Adipose tissue (tissue), 3 donors: ENCODE measurements at regions not wholly inside any gene's neighbourhood (a gene's known extent, or its start where the extent isn't known, plus 50 kb on each side); places are given as distances from the start of the nearest gene placed in this dataset.
"Not testable (repeated sequence)": the region's sequence is repeated elsewhere in the genome, so short reads cannot be mapped to it uniquely, and the experiment has no call there.

Source experiments
- H3K27ac ChIP-seq: one replicate; pipeline ENCODE4 v1.5.1; 2013; ENCODE audit warnings: low read depth, low read length
- WGBS, 3 donors: extraction: QIAGEN DNeasy Blood & Tissue Kit; methylation state at CpG; one replicate each; pipeline ENCODE4 v1.1.7; 2013; 5-methylcytosine and 5-hydroxymethylcytosine counted together
- donor health status: healthy with polysubstance abuse.
- donor health status: Bipolar disorder and iron deficiency.
- donor health status: healthy.

- 38 to 44% (median 39%) methylated on average over 15 of the region's 15 CpGs for WGBS, 3 donors
- no peak overlapping the region for H3K27ac ChIP-seq
Measured at GRCh38 chr14:71165121-71166031, 258.1 kb downstream of the PCNX1 start.

DNA sequence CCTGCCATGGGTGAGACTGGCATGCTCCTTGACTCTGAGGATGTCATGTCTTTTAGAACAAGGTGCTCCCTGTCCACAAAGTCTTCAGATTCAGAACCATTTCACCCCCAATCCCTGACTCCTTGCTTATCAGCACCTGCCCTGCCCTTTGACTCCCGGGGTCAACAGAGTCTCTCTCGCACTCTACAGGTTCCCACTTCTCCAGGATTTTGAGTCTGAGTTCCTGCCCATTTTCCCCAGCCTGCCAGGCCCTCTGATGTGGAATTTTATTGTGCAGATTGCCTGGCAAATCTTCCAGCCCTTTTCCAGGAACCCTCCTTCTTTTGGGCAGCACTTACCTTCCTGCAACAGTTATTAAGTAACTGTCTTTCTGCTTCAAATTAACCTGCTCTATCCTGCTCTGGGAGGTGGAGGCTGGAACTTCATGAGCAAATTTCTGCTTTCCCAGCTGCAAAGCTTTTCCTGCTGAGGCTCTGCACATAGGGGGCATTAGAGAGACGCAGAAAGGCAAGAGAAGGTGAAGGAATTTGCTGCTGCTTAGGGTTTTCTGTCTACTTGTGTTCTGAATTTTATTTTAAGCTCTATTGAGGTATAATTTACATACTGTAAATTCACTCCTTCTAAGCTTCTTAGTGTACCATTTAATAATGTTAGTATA, 259.1 kb downstream of the PCNX1 start:
- H3K27ac ChIP-seq = no peak overlapping the region
- 32 to 65% (median 55%) methylated on average over 3 of the region's 3 CpGs for WGBS, 3 donors

DNA sequence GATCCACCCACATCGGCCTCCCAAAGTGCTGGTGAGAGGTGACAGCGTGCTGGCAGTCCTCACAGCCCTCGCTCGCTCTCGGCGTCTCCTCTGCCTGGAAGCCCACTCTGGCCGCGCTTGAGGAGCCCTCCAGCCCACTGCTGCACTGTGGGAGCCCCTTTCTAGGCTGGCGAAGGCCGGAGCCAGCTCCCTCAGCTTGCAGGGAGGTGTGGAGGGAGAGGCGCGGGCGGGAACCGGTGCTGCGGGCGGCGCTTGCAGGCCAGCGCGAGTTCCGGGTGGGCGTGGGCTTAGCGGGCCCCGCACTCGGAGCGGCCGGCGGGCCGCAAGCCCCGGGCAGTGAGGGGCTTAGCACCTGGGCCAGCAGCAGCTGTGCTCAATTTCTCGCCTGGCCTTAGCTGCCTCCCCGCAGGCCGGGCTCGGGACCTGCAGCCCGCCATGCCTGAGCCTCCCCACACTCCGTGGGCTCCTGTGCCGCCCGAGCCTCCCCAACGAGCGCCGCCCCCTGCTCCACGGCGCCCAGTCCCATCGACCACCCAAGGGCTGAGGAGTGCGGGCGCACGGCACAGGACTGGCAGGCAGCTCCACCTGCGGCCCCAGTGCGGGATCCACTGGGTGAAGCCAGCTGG, 260.2 kb downstream of the PCNX1 start:
- H3K27ac ChIP-seq = not testable (repeated sequence)
- 94 to 98% (median 98%) methylated on average over 42 to 48 of the region's 48 CpGs for WGBS, 3 donors

DNA sequence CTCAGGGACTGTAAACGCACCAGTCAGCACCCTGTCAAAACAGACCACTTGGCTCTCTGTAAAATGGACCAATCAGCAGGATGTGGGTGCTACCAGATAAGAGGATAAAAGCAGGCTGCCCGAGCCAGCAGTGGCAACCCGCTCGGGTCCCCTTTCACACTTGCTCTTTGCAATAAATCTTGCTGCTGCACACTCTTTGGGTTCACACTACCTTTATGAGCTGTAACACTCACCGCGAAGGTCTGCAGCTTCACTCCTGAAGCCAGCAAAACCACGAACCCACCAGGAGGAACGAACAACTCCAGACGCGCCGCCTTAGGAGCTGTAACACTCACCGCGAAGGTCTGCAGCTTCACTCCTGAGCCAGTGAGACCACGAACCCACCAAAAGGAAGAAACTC, 260.9 kb downstream of the PCNX1 start:
- 39 to 79% (median 52%) methylated on average over 14 of the region's 14 CpGs for WGBS, 3 donors
- H3K27ac ChIP-seq = not testable (repeated sequence)

- WGBS, 3 donors = 76 to 90% (median 83%) methylated on average over 17 of the region's 17 CpGs
Measured at GRCh38 chr14:71168564-71169427, 261.5 kb downstream of the PCNX1 start.

GRCh38 chr14:71169861-71170260, 262.6 kb downstream of the PCNX1 start:
- H3K27ac ChIP-seq = no peak overlapping the region
- 86 to 97% (median 90%) methylated on average over 5 of the region's 5 CpGs for WGBS, 3 donors

More at GRCh38 chr14:71168564-71169427, 261.5 kb downstream of the PCNX1 start:
- H3K27ac ChIP-seq = no peak overlapping the region

DNA sequence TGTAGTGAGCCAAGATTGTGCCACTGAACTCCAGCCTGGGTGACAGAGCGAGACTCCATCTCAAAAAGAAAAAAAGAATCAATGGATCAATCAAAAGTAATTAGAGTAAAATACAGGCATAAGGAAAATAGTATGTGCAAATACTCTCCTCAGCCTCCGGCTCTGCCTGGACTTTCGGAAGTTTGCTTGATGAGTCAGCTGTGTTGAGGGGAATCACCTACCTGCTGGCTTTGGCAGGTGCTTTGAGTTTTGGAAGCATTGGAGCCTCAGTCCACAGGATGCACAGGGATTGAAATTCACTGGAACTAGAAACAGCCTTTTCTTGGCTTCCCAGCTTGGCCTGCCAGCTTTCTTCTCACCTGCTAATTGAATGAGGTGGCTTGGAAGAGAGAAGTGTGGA, 268.2 kb downstream of the PCNX1 start:
- 81 to 88% (median 82%) methylated on average over 3 of the region's 3 CpGs for WGBS, 3 donors
- no peak overlapping the region for H3K27ac ChIP-seq

GRCh38 chr14:71179066-71179465, 271.8 kb downstream of the PCNX1 start:
- no peak overlapping the region for H3K27ac ChIP-seq
- 82 to 98% (median 94%) methylated on average over 5 of the region's 5 CpGs for WGBS, 3 donors

DNA sequence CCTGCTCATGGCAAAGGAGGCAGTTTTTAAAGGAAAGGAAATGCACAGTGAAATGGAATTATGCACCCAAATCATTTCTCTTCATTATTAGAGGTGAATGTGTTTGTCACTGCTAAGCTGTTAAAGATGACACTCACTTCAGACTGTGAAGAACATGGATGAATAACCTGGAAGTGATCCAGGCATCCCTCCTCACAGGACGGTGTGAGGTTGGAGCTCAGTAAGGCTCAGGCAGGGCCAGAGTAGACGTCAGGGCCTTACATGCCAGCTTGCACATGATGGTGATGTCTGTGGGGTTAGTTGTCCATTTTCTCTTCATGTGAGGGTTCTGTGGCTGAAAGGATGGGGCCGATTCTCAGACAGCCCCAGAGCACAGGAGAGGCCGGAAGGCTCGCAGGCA, 273.1 kb downstream of the PCNX1 start:
- H3K27ac ChIP-seq = no peak overlapping the region
- 79 to 87% (median 81%) methylated on average over 5 of the region's 5 CpGs for WGBS, 3 donors

- no peak overlapping the region for H3K27ac ChIP-seq
- 89 to 91% (median 90%) methylated on average over 23 of the region's 23 CpGs for WGBS, 3 donors
Measured at GRCh38 chr14:71181215-71182003, 274.1 kb downstream of the PCNX1 start.

DNA sequence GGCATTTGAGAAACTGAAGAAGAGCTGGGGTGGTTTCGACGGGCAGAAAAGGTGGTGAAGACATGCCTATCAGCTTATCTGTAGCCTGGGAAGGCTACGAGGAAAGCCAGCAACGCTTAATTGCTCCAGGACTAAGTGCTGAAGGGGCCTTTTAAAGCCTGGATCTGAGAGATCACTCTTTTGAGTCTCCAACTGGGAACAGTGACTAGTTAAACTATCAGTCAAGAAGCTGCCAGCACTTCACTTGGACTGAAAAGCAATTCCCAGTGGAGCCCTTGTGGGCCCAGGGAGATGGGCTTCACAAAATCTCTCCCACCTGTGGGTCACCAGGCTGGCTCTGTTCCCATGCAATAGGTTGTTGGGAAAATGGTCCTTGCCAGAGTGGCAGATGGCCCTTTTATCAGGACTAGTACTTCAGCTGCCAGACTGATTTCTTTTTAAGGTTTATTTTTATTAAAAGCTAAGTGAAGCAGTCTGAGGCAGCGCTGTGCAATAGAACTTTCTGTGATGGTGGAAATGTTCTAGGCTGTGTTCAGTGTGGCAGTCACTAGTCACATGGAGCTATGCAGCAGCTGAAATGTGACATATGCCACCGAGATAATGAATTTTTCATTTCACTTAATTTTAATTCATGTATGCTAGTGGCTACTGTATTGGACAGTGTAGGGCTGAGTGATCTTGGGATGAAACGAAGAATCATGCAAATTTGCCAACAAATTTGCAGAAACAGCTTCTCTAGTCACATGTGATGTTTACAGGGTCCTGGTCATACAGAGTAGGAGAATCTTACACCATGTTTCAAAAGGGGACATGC, 276.8 kb downstream of the PCNX1 start:
- H3K27ac ChIP-seq = no peak overlapping the region
- WGBS, 3 donors = 62 to 75% (median 65%) methylated on average over 7 of the region's 7 CpGs

DNA sequence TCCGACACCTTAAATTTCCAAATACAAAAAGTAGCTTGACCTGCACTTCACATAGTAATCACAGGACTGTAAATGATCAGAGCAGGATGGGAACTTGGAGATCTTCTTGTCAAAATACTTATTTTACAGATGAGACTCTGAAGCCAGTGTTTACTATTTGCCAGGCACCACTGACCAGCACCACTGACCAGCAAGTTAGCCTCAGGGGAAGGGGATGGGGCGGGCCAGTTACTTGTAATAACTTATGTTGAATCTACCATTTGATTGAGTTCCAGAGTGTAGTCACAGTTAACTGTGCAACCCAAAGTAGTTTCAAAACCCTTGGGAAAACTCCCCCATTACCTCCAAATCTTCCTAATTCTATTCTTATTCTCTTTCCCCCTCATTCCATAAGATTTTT, 278.4 kb downstream of the PCNX1 start:
- WGBS, 3 donors = 86 to 98% (median 94%) methylated on average over 2 of the region's 2 CpGs
- no peak overlapping the region for H3K27ac ChIP-seq

DNA sequence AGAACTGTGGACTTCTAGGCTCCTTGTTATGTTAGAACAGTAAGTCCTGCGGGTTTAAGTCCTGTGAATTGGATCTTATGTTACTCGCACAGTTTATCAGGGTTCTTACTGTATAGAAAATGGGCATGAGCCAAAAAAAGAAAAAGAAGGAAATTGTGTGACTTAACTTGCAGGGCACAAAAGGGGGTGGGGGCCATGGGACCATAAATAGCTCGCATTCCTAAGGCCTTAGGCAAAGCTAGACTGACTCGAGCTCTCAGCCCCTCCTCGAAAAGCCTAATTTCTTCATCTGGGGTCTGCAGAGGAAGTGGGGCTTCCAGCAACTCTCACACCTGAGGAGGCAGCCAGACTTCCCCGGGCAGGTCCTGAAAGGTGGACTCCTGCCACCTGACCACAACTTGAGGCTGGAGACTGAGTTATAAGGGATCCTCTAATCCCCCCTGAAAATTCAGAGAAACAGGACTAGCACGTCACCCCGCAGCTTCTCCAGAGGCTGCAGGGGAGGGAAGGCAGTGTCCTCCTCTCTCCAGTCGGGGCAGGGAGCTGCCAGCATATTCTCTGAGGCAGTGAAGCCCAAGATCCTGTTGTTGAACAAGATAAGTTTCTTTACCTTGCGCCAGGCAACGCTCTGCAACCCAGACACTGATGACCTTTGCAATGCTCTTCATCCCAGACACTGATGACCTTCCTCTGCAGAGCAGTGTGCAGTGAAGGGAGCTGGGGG, 280.5 kb downstream of the PCNX1 start:
- 56 to 73% (median 68%) methylated on average over 11 of the region's 11 CpGs for WGBS, 3 donors
- no peak overlapping the region for H3K27ac ChIP-seq

DNA sequence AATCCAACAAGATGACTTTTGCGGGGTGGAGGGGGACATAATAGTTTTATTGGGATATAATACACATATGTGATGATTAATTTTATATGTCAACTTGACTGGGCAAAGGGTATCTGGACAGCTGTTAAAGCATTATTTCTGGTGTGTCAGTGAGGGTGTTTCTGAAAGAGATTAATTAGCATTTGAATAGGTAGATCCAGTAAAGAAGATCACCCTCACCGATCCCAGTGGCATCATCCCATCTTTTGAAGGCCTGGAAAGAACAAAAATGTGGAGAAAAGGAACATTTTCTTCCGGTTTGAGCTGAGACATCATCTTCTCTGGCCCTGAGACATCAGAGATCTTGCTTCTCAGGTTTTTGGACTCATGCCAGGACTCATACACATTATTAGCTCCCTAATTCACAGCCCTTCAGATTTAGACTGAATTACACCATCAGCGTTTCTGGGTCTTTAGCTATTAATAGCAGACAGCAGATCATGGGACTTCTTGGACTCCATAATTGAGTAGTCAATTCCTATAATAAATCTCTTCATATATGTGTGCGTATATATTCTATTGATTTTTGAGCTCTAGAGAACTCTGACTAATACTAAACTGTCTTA, 283.6 kb downstream of the PCNX1 start:
- WGBS, 3 donors = 63 to 77% (median 73%) methylated on average over 5 of the region's 5 CpGs

GRCh38 chr14:71193663-71194062, 286.4 kb downstream of the PCNX1 start:
- 21 to 63% (median 55%) methylated on average over 1 of the region's 1 CpG for WGBS, 3 donors

More for the DNA sequence above, 283.6 kb downstream of the PCNX1 start:
- no peak overlapping the region for H3K27ac ChIP-seq

GRCh38 chr14:71194251-71194650, 287.0 kb downstream of the PCNX1 start:
- WGBS, 3 donors = 32 to 72% (median 57%) methylated on average over 1 of the region's 1 CpG
- no peak overlapping the region for H3K27ac ChIP-seq

More at GRCh38 chr14:71193663-71194062, 286.4 kb downstream of the PCNX1 start:
- no peak overlapping the region for H3K27ac ChIP-seq
